ENCODE measurements at regions not wholly inside any gene's neighbourhood (a gene's known extent, or its start where the extent isn't known, plus 50 kb on each side); places are given as distances from the start of the nearest gene placed in this dataset.

GRCh38 chr18:1891641-1892040 lies 679.7 kb downstream of the METTL4 start:
- FAIRE-seq: no peak

DNA sequence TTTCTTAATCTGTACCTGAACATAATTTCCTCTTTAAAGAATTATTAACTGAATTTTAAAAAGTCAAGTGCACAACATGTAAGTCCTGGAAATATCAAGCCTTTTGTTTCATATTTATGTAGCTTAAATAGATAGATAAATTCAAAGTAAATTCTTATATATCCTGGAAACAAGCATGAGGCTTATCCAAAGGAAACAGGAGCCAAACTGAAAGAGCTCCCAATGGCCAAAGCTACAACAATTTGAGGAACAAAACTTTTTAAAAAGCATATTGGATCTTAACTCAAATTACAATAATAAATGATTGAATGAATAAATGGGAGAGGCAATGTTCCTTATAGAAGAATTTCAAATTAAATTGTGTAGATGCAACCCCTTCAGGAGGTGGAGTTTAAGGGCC lies 679.1 kb downstream of the METTL4 start:
- no peak for FAIRE-seq

DNA sequence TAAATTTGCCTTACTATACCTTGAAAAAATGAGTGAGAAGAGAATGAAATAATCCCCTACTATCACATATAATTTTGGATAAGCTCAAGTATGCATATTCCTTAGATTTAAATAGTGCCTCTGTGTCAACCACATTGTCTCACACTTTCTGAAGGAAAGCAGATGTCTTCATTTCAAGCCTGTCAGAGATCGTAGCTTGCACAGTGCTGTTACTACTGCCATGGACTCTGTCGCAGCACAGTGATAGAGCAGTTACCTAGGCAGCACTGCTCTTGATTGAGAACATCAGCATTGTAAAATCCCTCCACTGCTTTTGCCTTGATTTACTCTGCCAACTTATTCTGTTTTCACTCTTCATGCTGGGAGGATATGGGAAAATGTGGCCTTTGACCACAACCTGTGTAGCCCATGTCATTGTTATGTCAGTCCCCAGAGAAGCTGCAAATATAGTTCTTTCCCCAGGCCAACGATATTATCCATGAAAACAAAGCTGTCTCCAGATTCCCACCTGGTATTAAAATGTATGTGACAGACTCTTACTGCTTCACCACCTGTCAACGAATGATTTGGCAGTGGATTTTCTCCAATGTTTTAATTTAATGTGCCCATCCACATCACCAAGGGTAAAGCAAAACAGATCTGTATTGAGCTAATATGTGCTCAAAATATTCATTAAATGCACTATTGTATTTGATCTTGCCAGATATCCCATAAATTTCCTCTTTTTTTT lies 675.7 kb downstream of the METTL4 start:
- no peak for FAIRE-seq

DNA sequence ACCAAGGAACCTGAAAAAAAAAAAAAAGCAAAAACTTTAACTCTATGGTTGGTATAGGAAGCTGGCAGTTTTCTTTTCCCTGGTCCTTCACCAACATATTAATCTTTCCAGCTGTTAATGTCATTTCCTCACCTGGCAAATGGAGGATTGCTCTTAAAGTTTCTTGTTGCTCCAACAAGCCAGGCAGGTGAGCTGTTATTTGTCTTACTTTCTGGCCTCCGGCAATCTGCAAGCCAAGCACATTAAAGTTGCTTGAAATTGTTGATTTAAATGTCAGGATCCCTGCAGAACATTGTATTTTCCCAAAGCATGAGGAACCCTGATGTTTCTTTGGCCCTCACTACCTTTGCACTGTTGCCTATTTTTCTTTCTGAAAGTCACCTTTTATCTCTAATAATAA lies 664.9 kb downstream of the METTL4 start:
- FAIRE-seq: no peak

DNA sequence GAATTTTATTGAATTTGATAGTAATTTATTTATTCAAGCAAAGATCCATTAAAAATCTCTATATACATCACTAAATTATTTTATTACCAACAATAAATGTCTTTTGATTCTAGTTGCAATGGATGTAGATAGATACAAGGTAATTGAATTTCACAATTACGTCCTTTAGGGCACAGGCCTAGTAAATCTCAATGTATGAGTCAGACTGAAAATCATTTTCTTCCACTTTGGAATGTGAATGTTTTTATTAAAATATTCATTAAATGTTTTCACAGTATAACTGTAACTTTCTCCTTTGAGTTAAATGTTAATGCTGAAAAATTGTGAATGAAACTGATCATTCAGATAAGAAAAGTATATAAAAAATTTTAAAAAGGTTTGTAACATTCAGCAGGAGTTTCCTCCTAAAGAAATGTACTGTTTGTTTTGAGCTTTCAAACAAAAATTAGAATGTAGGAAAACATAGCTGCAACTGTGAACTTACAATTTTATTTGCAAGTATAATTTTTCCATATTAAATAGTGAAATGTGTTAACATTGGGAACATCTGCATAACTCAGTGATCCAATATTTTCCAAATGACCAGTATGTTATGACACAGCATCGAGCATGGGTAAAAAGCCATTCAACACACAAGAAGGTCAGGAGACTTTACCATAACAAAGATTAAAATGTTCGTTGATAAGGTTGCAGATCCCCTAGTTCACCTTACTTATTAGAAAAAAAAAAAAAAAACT lies 663.7 kb downstream of the METTL4 start:
- no peak for FAIRE-seq

DNA sequence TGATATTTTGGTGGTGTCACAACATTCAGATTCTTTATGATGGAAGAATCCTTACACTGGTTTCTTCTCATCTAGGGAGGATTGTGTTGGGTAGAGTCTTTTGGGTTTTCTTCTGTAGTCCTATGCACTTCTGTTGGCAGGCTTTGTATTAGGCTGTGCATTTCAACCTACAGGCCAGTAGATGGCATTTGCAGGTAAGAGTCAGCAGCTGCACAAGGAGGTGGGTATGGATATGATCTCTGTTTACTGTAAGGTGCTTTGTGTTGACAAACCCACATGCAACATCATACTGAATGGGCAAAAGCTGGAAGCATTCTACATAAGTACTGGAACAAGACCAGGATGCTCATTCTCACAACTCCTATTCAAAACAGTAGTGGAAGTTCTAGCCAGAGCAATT lies 656.8 kb downstream of the METTL4 start:
- no peak for FAIRE-seq

DNA sequence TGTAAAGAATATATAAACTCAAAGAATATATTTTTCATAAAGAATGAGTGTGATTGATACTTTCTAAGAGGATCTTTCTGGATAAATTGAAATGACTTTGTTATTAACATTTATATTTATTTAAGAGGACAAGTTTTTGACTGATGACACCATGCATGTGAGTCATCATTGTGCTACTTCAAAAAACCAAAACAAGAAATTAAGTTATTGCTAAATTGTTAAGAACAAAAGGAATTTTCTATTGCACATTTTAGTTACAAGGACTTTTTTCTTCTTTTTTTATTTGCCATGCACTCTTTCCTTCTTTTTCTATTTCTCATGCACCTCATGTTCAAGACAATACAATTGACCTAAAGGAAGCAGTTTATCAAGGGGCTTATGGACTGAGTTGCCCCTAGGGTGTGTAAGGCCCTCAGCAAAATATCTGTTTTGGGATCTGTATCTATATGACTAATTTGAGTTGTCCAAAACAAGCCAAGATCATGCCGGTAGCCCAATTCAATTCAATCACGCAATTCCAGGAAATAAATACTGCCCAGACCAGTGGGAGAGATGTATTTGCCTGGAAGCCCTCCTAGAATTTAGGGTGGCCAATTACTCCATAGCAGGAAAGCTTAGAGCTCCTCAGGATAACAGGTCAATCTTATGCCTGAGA lies 654.3 kb downstream of the METTL4 start:
- no peak for FAIRE-seq

GRCh38 chr18:1917569-1917968 lies 653.7 kb downstream of the METTL4 start:
- no peak for FAIRE-seq

GRCh38 chr18:1922066-1922465 lies 649.2 kb downstream of the METTL4 start:
- FAIRE-seq: no peak

GRCh38 chr18:1928711-1929110 lies 642.6 kb downstream of the METTL4 start:
- FAIRE-seq: no peak

DNA sequence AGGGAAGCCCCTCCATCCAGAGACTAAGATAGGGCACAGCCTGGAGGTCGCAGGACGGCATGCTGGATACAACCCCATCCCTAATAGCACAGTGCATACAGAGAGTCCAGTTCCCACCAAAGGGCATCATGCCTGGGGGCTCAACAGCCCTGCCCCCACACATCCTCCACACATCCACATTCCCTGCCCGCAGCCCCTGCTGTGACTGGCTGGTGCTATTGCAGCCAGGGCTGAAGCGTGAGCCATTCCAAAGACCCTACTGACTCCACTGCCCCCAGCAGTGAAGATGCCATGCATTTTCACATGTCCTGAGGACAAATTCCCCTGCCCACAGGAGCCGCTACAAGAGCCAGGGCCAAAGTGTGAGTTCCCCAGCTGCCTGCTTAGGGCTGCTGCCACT lies 641.6 kb downstream of the METTL4 start:
- no peak for FAIRE-seq

DNA sequence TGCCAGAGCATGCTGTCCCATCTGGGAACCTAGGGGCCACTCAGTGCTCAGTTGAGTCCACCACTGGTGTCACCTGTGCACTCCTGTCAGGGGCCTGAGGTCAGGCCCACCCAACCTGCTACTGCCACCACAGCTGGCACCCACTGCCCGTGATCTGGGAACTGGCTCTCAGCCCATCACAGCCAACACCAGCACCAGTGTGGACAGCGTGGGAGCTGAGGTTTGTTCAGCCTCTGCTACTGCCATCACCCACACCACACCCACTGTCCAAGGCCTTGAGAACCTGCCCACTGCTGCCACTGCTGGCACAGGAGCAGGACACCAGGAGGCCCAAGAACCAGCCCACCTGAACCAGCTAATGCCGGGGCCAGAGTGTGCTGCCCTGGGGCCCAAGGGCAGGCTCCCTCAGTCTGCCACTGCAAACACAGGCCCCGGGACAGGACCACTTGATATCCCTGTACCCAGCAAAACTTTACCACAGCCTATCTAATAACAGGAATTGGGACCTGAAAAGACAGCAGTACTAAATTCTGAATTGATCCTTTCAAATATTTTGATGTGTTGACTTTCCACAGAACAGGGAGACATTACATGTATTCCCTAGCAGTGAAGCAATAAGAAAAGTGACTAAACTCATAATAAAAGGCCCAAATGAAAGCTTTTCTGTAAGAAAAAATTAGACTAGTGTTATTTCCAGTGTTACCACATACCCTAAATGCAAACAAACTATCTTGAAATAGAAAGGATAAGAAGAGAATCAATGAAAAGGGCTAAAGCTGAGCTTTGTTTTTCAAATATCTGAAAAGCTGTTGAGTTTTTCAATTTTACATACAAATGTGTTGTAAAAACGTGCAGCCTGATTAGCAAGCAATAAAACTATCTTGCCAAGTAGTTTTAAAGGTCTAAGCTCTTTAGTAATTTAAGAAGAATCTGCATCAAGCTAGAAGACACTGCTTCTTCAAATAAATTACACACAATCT lies 640.7 kb downstream of the METTL4 start:
- FAIRE-seq: no peak

- no peak for FAIRE-seq
Observed at GRCh38 chr18:1952486-1952885, 618.8 kb downstream of the METTL4 start.

GRCh38 chr18:1954583-1955312 lies 616.6 kb downstream of the METTL4 start:
- FAIRE-seq: no peak

DNA sequence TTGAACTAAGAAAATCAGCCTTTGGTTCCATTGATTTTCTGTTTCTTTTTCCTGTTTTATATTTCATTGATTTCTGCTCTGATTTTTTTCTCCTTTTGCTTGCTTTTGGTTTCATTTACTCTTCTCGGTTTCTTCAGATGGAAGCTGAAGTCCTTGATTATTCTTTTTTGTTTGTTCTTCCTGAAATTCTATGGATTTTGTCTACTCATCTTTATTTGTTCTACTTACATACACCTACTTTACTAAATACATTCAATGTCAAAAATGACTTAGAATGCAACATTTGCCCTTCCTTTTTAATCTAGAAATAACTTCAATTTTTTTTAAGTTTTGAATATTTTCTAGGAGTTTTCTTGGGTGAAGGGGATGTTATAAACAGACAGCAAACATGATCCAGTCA lies 612.5 kb downstream of the METTL4 start:
- no peak for FAIRE-seq

GRCh38 chr18:1965016-1965415 lies 606.3 kb downstream of the METTL4 start:
- FAIRE-seq: no peak

GRCh38 chr18:1965541-1965940 lies 605.8 kb downstream of the METTL4 start:
- FAIRE-seq: no peak

DNA sequence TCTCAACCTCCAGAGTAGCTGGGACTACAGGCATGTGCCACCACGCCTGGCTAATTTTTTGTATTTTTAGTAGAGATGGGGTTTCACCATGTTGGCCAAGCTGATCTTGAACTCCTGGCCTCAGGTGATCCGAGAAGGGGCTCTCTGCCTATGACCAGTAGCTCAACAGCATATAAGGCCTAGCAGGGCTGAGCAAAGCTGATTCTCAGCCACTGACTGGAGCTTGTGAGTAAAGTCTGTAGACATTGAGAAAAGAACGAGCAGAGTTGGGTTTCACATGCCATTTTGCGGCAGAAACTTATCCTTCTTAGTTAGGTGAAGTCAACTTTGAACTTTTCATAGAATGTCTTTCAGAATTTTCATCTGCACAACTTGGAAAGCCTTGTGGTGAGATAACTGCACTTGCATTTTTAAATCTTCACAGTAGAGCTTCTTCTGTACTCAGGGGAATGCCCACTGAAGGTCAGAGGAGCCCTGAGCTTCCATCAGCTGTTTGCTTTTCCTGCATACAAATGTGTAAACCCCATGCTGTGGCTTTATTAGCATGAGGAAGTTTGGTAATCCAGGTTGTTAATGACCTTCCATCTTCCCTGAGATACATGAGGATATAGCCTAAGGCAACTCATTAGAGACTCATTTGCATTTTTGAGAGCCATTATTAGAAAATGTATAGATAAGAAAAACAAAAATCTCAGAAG lies 602.4 kb downstream of the METTL4 start:
- no peak for FAIRE-seq

- no peak for FAIRE-seq
Observed at GRCh38 chr18:1976484-1976883, 594.8 kb downstream of the METTL4 start.

DNA sequence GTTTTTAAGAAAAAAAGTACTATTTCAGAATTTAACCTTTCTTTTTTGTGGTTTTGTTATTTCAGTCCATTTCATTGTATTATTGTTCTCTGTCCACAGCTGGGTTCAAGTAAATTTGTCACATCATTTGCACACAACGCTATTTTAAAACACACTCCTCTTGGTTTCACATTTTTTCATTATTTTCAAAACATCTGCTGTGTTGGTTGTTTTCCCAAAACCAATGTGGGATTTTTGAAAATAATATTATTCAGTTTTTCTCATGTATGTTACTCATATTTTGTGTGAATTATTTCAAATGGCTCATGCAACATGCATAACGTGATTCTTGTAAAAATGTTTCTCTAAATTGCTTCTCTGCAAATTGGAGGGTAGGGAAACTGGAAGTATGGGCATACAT lies 589.2 kb downstream of the METTL4 start:
- FAIRE-seq: no peak

DNA sequence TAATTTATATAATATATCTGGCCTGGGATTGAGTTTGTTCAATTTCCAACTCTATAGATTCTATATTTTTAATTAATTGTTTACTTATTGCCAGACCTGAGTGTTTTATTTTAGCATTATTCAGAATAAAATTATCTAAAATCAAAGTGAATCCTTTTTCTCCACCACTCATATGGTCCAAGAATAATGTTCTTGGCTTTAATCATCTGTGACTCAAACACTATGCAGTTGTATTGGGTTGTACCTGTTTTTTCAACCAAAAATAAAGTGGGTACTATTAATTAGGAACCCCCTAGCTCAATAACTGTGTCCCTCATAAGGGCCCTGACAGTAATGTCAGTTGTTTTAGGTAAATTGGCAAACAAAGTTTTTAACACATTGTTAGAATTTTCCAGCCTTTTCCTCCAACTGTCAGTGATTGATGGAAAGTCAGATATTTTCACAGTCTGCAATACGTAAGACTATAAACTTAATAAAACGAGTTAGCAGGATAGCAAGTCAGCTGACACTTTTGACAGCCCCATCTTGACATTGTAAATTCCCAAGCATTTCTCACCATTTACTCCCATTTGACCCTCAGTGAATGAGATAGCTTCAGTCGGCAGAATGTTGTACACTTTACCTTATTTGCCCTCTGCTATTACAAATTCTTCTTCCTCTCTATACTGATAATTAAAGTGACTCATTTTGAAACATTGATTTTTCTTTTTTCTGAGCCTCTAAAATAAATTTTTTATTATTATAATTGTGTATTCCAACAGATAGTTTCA lies 587.4 kb downstream of the METTL4 start:
- FAIRE-seq: no peak

Data from G401.6 (cell line).